Stimulated activated CD4-positive, alpha-beta T cell treated with anti-CD3 and anti-CD28 coated beads, Interleukin-15, amount 100 ng/mL, for 24 hours (primary cell): ENCODE measurements at regions not wholly inside any gene's neighbourhood (a gene's known extent, or its start where the extent isn't known, plus 50 kb on each side); places are given as distances from the start of the nearest gene placed in this dataset.
"Not testable (repeated sequence)": the region's sequence is repeated elsewhere in the genome, so short reads cannot be mapped to it uniquely, and the experiment has no call there.

Source experiments
- DNase-seq: peaks from one replicate; pipeline ENCODE4 v3.0.0-alpha.2; 2020

- DNase-seq: no peak
Observed at GRCh38 chr16:56011808-56012481, 136.8 kb upstream of the CES5A start.

- no peak for DNase-seq
Observed at GRCh38 chr16:56005958-56006357, 130.8 kb upstream of the CES5A start.

DNA sequence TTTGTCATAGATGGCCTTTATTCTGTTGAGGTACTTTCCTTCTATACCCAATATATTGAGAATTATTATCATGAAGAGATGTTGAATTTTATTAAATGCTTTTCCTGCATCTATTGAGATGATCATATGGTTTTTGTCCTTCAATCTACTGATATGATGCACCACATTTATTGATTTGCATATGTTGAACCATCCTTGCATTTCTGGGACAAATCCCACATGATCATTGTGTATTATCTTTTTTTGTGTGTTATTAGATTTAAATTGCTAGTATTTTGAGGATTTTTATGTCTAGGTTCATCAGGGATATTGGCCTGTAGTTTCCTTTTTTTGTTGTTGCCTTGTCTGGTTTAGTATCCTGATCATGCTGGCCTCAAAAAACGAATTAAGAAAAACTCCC is 124.5 kb upstream of the CES5A start:
- DNase-seq: no peak

- DNase-seq: no peak
Observed at GRCh38 chr16:55993088-55993487, 117.9 kb upstream of the CES5A start.

GRCh38 chr16:55992551-55992950 is 117.4 kb upstream of the CES5A start:
- no peak for DNase-seq

DNA sequence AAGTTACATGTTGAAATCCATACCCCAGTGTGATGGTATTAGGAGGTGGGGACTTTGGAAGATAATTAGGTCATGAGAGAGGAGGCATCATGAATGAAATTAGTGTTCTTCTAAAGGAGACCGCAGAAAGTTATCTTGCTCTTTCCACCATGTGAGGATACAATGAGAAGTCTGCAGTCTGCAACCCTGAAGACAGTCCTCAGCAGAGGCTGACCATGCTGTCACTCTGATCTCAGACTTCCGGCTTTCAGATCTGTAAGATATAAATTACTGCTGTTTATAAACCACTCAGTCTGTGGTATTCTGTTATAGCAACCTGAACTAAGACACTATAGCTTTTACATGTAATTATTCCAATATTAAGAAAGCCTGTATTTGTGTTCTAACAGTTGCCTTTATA is 116.7 kb upstream of the CES5A start:
- DNase-seq: no peak

DNA sequence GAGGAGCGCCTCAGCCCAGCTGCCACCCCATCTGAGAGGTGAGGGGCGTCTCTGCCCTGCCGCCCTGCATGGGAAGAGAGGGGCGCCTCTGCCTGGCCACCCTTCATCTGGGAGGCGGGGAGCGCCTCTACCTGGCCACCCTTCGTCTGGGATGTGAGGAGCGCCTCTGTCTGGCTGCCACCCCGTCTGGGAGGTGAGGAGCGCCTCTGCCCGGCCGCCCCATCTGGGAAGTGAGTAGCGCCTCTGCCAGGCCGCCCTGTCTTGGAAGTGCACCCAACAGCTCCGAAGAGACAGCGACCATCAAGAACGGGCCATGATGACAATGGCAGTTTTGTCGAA is 114.4 kb upstream of the CES5A start:
- DNase-seq: no peak

GRCh38 chr16:55988850-55989568 is 113.8 kb upstream of the CES5A start:
- not testable (repeated sequence) for DNase-seq

GRCh38 chr16:55988013-55988412 is 112.8 kb upstream of the CES5A start:
- no peak for DNase-seq

- no peak for DNase-seq
Observed at GRCh38 chr16:55982597-55982996, 107.4 kb upstream of the CES5A start.

DNA sequence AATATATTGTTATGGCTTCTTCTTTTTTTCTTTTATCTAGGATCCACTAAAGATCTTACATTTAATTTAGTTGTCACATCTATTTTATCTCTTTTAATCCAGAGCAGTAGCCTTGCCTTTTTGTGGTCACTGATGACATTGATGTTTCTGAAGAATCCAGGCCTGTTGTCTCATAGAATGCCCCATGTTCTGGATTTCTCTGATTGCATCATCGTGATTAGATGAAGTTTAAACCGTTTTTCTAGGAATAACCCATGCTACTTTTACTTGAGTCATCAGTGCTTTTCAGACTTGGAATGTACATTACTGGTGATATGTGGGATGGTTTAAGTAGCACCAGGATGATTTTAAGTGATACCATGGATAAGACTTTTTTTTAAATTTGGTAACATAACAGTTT is 106.4 kb upstream of the CES5A start:
- no peak for DNase-seq

GRCh38 chr16:55976815-55977214 is 101.6 kb upstream of the CES5A start:
- DNase-seq: no peak

DNA sequence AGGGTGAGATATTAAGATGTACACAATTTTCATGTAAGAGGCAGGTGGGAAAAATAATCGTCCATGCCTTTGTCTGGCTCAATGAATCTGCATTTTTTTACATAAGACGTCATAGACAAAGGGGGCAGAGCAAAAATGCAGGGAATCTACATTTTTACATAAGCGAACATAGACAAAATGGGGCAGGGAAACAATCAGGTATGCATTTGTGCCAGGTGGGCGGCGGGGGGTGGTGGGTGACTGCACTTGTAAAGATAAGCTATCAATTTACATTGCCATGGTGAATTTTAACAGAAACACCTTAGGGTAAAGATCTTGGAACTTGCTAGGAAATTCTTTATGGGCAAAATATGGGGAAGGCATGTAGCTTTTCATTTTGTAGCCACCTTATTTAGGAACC is 96.3 kb upstream of the CES5A start:
- no peak for DNase-seq

- DNase-seq: no peak
Observed at GRCh38 chr16:55968221-55968620, 93.0 kb upstream of the CES5A start.

GRCh38 chr16:55964923-55965475 is 89.8 kb upstream of the CES5A start:
- DNase-seq: no peak

DNA sequence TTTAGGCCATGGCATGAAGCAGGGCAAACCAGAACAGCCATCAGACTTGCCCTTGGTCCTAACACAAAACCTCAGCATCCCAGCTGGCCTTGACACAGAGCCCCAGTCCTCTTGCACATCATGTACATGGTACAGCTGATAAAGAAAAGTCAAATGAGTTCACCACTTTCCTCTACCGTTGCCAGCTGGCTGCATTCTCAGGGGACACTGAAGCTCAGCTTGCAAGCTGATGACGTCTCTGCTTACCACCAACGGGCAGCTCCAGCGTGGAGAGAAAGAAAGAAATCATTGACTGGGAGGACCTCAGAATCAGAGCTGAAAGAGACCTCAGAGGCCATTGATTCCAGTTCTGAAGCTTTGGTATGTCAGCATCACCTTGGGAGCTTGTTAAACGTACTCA is 80.7 kb upstream of the CES5A start:
- DNase-seq: no peak

DNA sequence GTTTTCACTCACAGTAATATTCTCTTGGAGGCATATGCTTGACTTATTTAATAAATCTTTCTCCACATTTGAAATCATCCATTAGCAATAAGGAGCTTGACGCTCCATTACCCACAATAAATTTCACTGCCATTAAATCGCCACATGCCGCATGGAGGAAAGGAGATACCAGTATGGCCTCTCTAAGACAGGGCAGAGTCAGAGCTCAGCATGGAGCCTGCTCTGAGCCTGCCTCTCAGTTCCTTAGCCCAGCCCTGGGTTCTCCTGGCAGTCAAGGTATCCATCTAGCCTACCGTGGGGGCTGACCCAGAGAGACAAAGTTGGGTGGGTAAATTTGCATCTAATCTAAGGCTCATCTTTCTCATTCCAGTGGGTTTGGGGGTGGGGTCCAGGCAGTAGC is 80.3 kb upstream of the CES5A start:
- DNase-seq: no peak

GRCh38 chr16:55954906-55955305 is 79.7 kb upstream of the CES5A start:
- DNase-seq: no peak

DNA sequence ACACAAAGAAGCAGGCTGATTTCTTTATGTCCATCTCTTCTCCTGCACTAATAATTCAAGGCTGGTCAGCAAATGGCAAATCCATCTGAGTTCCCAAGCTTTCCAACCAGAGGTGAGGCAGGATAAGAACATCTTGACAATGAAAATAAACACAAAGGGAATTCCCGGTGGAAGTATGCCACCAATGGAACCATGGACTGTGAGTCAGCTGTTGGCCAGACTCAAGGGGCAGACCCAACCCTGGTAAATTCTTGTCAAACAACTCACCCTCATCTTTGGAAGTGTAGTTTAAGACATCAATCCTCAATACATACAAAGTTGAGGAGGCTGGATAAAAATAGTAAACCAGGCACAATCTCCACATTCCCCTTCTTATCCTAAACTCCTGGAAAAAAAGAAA is 74.3 kb upstream of the CES5A start:
- no peak for DNase-seq

DNA sequence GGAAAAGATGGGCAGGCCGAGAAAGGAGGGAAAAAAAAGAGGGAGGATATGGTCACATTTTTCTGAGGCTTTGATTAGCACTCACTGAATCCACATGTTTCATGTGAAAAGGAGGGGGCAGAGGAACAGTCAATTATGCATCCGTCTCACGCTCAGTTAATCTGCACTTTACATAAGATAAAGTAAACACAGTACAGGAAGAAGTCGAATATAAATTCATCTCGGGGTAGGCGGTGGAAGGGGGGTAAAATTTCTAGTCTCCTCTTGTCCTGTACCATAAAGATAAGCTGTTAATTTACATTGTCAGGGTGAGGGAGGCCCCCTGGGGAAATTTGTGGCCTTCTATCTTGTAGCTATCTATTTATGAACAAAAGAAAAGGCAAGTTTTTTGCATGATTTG is 73.1 kb upstream of the CES5A start:
- DNase-seq: no peak

DNA sequence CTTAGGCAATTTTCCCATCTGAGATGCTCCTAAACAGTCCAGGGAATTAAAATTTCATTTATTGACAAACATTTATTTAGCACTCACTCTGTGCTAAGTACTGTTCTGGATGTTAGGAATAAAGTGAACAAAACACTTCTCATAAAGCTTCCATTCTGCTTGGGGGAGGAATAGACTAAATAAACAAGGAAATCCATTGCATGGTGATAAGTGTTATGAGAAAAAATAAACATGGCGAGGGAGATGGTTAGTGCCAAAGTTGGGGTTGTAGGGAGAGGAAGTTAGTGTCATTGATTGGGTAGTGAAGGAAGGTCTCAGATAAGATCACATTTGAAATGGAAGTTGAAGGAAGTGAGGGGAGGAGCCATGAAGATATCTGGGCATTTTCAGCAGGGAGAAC is 72.2 kb upstream of the CES5A start:
- no peak for DNase-seq

- DNase-seq: peak; percentile 61
Observed at GRCh38 chr16:55944377-55944802, 69.2 kb upstream of the CES5A start.

GRCh38 chr16:55943267-55943666 is 68.1 kb upstream of the CES5A start:
- DNase-seq: no peak

DNA sequence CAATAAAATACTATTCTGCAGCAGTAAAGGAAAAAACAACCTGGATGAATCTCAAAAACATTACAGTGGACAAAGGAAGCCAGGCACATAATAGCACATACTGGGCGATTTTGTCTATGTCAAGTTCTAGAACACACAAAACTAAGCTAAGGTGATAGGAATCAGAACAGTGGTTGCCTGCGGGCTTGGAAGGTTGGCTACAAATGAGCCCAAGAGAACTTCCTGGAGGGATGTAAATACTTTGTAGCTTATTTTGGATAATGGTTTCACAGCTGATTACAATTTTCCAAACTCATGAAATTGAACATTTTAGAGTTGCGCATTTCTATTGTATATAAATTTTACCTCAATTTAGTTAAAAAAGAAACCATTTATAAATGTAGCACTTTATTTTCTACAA is 67.6 kb upstream of the CES5A start:
- no peak for DNase-seq

DNA sequence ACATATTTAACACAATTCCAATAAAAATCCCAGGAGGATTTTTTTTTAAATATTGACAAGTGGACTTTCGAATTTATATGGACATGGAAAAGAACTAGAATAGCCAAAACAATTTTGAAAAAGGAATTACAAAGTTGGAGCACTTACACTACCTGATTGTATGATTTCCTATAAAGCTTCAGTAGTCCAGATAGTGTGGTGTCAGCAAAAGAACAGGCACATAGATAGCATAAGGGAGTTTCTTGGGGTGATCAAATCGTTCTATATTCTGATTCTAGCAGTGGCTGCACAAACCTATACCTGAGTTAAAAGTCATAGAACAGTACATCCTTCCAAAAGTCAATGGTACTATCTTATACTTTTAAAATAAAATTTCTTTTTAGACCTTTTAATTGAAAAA is 66.4 kb upstream of the CES5A start:
- no peak for DNase-seq
